ENCODE measurements at regions not wholly inside any gene's neighbourhood (a gene's known extent, or its start where the extent isn't known, plus 50 kb on each side); places are given as distances from the start of the nearest gene placed in this dataset.

- DNase-seq, result no peak
These were observed 50.3 kb upstream of the NFE2L2 start for GRCh38 chr2:177314722-177315264.

- no peak for DNase-seq
These were observed 50.8 kb upstream of the NFE2L2 start for GRCh38 chr2:177315364-177315763.

- DNase-seq, result no peak
These were observed 52.2 kb upstream of the NFE2L2 start for GRCh38 chr2:177316756-177317155.

DNA sequence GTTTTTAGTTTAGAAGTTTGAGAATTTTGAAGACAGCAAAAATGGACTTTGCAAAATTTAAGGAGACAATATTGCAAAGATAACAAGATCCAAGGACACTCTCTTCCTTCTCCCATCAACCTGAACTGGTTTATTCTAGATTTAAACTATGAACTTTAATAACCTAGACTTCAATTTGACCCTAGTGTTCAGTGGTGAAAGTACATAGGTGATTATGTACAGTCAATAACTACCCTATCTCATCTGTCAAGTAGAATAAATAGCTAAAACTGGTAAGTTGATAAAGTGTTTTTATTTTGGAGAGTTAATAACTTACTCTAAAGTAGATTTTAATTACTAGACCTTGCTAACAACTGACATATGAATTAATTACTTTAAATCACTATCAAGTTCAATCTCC lies 52.9 kb upstream of the NFE2L2 start:
- no peak for DNase-seq

GRCh38 chr2:177317857-177318256 lies 53.3 kb upstream of the NFE2L2 start:
- no peak for DNase-seq

DNA sequence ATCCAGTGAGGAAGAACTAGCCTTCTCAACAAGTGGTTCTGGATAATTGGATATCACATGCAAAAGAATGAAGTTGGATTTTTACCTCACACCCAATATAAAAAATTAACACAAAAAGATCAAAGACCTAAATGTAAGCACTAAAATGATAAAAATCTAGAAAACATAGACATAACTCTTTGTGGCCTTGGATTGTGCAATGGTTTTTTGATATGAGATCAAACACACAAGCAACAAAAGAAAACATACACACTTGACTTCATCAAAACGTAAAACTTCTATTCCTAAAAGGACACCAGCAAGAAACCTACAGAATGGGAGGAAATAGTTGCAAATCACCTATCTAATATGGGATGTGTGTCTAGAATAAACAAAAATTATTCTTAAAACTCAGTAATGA lies 54.1 kb upstream of the NFE2L2 start:
- no peak for DNase-seq

GRCh38 chr2:177320596-177320995 lies 56.1 kb upstream of the NFE2L2 start:
- DNase-seq, result no peak

DNA sequence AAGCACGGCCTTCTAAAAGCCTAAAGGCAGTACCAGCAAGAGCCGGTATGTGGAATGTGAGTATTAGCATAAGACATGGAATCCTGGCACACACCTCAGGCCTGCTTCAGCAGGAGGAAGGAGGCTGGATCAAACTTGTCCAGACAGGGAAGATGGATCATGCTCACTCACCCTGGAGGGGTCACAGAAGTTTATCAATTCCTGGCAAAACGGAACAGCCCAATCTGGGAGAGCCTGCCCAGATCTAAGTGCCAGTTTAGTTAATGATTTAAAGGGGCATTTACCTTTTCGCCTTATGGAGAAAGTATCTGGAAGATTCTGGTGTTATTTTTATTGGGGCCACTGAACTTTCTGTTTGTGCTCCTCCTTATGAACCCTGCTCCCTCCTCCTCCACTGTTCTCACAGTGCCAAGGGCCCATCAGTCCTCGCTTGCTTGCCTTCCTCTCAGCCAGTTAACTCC lies 58.3 kb upstream of the NFE2L2 start:
- no peak for DNase-seq

DNA sequence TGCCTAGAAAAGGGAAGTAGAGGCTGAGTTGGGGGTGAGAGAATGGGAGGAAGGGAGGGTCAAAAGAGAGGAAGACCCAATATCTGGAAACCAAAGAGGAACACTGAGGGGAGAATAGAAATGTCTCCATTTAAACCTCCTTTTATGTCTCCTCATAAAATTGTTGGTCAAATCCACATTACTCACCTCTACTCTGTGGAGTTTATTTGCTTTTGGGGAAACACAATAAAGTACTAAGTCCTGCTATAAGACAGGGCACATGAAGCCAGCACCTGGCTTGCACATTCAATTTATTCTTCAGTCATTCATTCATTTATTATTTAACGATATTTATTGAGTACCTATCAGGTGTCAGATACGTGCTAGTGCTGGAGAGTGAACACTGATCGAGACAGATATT lies 60.3 kb upstream of the NFE2L2 start:
- DNase-seq, result no peak

DNA sequence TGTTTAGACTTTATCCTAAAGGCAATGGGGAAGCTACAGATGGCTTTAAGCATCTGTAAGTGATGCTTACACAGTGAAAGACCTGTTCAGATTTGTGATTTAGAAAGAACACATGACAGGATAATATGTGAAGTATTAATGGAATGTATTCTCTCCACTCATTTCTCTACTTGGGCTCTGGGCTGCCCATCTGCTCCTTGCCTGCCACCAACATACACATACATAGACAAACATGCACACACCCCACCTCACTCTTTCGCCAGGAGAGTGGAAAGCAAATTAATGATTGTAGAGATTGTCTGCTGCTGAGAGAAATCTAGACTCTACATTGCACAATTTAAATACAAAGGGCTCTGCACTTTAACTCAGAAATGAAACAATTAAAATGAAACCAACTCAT lies 61.0 kb upstream of the NFE2L2 start:
- no peak for DNase-seq

DNA sequence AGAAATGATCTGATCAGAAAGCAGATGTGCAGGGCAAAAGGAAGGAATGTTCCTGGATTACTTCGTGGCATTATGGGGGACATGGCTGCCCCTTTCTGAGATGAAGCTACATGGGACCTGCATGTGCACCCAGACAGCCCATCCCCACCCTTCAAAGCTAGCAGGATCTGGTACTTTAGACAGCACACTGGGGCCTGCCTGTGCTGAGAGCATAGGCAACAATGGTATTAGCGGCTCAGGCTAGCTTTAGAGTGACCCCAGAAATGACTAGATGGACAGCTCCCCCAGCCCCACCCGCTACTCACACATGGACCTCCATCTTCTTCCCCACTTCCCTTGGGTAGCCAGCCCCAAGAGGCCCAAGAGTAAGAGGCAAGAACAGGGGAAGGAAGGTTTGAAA lies 61.5 kb upstream of the NFE2L2 start:
- no peak for DNase-seq

DNA sequence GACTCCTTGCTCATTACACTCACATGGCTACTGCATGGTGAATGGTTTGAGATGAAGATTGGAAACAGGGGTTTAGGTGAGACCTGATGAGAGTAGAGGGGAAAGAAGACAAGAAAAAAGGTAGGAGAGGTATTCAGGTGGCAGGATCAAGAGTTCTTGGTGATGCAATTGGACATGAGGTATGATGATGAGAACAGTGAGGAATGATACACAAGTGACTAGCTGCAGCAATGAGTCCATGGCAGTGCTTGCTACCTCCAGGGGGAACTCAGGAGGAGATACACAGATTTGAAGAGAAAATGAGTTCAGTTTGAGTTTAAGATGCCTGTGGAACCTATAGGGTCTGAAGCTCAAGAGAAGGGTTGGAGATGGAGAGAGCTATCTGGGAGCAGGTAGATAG lies 62.1 kb upstream of the NFE2L2 start:
- DNase-seq, result no peak

- no peak for DNase-seq
These were observed 62.5 kb upstream of the NFE2L2 start for GRCh38 chr2:177327009-177327408.

DNA sequence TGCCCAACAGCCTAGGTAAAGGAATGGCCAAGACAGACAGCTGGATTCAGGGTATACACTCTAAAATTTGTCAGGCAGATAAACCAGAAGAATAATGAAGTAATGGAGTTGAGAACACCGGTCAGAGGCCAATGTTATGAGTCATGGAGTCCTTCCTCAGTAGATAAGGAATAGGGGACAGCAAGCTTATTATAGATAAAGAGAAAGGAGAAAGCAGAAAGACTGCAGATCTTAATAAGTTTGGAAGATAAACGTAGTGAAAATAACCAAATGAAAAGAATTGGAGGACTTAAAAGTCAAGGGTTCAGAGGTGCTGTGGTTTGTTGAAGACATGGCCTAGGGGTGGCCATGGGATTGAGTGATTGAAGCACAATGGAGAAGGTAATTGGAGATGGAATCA lies 63.5 kb upstream of the NFE2L2 start:
- no peak for DNase-seq

DNA sequence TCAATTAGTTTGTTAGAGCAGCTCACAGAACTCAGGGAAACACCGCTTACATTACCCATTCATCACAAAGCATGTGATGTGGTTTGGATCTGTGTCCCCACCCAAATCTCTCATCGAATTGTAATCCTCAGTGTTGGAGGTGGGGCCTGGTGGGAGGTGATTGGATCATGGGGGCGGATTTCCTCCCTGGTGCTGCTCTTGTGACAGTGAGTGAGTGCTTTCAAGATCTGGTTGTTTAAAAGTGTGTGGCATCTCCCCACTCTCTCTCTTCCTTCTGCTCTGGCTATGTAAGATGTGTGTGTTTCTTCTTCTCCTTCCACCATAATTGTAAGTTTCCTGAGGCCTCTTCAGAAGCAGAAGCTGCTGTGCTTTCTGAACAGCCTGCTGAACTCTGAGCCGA lies 63.5 kb upstream of the AGPS start:
- no peak for DNase-seq

GRCh38 chr2:177331466-177331997 lies 61.0 kb upstream of the AGPS start:
- DNase-seq, result no peak

DNA sequence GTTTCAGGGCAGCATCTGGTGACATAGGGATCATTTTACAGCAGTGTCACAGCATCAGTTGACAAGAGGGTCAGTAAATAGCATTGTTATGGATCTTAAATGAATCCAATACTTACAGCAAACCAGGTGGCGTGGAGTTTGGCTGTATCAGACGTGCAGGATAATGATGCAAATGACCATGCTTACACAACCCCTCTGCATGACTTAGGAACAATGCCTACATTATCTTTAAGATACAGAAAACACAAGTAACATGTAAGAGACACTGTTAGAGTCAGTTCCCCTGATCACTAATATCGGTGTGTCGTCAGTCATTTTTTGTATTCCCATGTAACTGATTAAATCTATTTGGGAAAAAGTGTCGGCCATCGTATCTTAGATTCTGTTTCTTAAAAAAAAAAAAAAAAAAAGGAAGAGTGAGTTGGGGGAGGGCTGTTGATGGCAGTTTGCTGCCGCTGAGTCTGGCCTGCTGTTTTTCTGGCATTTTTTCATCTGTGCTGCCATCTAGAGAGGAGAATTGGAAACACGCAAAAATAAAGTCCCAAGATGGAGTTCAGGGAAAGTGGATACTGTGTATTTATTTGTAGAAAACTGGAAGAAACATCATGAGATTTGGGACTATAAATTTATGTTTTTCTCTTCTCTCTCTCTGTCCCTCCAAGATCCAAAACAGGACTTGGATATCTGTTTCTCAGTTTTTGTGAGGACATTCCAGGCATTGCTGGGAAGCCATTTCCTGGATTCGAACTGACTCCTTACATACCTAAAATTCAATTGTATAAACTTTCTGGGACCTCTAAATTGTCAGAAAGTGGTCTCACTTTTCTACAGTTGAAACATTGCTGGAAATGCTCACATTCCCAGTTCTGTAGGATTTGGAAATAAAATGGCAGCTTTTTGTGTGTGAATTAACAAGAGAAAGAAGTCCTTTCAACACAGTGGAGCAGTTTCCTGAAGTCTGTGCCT lies 60.3 kb upstream of the AGPS start:
- peak; percentile 5 for DNase-seq

DNA sequence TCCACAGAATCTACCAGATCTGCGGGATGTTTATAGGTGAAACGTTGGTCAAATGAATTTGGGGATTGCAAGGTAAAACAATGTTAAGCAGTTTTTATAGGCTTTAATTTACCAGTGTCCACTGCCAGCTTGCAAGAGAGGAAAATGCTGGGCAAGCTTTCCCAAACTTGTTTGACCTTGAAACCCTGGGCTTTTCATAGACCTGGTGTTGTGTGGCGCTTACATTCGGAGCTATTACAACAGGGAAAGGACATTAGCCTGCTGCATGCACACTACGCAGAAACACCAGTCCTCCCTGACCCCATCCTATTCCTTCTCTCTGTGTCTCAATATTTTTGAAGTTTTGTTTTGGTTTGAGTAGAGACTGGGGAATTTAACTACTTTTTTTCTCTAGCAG lies 59.6 kb upstream of the AGPS start:
- no peak for DNase-seq

- DNase-seq, result peak; percentile 4
These were observed 57.5 kb upstream of the AGPS start for GRCh38 chr2:177334940-177335543.

GRCh38 chr2:177335917-177336450 lies 56.6 kb upstream of the AGPS start:
- DNase-seq, result no peak

GRCh38 chr2:177338177-177338721 lies 54.3 kb upstream of the AGPS start:
- DNase-seq, result peak; percentile 9

DNA sequence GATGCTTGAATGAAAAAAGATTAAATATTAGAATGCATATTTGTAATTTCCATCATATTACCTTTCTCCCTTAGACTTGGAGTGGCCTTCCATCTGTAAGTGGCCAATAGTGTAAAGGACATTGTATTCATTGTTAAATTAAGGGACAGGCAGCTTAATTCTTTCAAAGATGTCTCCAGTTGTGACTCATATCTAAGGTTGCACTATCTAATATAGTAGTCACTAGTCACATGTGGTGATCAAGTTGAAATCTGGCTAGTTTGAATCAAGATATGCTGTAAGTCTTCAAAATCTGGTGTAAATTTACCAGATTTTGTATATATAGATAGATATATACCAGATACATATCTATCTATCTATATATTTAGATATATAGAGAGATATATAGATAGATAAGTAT lies 52.4 kb upstream of the AGPS start:
- DNase-seq, result no peak

DNA sequence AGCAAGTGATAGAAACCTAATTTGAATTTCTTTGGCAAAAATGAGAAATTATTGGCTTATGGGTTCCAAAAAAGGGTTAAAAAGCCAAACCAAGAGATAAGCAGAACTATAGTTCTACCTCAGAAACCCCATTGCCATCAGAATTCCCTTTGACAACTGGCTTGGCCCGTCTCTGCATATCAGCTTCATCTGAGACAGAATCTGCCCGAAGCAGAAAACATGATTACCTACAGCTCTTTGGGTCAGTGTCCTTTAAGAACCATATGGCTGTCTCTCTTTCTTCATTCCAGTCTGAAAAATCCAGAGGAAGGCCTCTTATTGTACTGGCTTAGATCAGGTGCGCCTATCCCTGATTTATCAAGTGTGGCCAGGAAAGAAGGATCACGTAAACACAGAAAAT lies 49.8 kb upstream of the AGPS start:
- no peak for DNase-seq
